KG1 (cell line): ENCODE measurements at regions not wholly inside any gene's neighbourhood (a gene's known extent, or its start where the extent isn't known, plus 50 kb on each side); places are given as distances from the start of the nearest gene placed in this dataset.

ENCODE experiments used
- DNase-seq: peaks from one replicate; lab custom pipeline; 2025; lab: John Stamatoyannopoulos, UW

DNA sequence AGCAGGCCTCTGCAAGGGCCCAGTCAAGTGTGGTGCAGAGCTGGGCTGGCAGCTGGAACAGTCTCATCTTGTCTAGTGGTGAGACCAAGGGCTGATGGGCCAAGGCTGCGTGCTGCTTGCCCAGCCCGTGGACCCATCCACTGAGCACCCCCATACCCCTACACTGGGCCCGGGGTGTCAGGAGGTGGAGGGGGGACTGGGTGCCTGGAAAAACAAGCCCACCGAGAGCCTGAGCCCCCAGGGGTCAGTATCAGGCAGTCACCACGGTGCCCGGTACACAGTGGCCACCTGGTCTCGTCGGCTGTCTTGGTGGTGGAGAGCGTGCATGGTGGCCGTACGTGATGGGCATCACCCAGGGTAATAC, 238.3 kb downstream of the SEC14L1 start:
- DNase-seq = no peak

DNA sequence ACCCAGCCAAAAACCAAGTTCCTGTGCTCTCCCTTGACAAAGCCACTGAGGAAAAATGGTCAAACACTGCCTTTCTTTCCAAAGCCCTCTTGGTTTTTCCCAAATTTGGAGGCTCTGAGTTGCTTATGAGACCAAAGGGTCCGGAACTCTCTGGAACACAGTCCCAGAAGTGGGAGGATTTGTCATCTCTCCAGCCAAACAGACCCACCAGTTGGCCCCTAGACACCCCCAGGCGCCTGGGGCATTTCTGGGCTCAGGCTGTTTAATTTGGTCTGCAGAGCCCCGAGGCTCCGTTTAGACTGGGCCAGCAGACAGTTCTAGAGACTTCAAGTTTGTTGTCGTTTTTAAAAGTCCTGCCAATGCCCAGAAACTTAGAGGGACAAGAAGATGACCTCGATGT, 239.1 kb downstream of the SEC14L1 start:
- DNase-seq = no peak

DNA sequence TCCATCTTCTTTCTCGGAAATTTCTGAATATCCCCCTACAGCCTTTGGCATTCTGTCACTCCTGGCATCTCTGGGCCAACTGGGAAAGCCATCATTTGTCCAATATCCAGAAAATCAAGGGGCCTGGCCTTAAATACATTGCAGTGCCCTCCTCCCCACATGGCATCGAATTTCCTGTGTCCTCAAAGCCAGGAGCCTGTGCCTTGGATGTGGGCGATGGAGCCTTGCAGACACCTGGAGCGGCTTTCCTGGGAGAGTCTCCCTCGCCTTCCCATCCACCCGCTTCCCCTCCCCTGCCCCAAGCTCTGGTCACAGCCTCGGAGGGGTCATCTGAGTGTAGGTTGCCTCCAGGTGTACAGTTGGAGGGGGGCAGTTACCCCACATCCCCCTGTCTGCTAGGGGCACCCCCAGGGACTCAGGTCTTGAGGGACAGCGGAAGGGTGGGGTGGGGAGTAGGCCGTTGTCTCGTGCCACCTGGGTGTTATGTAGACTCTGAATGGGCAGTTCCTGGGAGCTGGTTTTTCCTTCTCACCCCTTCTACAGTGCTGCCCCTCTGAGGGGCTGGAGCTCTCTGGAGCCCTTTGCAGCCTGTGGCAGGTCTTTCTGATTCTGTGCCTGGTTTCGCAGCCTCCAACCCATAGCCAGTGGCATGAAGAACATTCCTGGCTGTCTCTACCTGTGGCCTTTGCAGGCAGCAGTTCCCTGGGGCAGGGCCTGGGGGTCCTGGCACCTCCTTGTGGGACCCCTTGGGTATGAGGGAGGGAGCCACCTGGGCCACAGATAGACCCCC, 239.8 kb downstream of the SEC14L1 start:
- DNase-seq = no peak

GRCh38 chr17:77381185-77381700, 240.5 kb downstream of the SEC14L1 start:
- no peak for DNase-seq

- DNase-seq = no peak
Observed at GRCh38 chr17:77381731-77382130, 241.0 kb downstream of the SEC14L1 start.

DNA sequence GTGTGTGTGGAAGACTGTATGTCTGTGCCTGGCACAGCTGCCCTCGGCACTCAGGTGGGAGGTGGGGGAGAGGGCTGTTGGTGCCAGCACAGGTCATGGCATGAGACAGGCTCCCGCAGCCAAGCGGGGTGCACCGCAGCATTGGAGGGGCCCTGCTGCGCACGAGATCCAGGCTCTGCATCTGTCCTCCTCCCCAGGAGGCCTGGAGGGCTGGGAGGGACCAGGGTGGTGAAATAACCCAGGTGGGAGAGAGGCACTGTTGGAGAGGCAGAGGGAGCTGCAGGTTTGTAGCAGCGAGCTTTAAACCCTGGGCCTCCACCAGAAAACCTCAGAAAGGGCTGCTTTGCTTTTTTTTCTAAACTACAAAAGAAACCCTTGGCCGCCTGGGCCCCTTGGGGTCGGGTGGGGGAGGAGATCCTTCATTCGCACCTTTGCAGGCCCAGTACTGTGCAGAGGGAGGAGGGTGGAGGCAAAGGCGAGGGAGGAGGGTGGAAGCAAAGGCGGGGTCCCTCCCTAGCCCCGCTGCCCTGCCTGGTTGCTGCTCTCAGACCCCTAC, 241.7 kb downstream of the SEC14L1 start:
- no peak for DNase-seq

- no peak for DNase-seq
Observed at GRCh38 chr17:77382966-77383612, 242.3 kb downstream of the SEC14L1 start.

GRCh38 chr17:77383613-77384608, 243.1 kb downstream of the SEC14L1 start:
- no peak for DNase-seq

DNA sequence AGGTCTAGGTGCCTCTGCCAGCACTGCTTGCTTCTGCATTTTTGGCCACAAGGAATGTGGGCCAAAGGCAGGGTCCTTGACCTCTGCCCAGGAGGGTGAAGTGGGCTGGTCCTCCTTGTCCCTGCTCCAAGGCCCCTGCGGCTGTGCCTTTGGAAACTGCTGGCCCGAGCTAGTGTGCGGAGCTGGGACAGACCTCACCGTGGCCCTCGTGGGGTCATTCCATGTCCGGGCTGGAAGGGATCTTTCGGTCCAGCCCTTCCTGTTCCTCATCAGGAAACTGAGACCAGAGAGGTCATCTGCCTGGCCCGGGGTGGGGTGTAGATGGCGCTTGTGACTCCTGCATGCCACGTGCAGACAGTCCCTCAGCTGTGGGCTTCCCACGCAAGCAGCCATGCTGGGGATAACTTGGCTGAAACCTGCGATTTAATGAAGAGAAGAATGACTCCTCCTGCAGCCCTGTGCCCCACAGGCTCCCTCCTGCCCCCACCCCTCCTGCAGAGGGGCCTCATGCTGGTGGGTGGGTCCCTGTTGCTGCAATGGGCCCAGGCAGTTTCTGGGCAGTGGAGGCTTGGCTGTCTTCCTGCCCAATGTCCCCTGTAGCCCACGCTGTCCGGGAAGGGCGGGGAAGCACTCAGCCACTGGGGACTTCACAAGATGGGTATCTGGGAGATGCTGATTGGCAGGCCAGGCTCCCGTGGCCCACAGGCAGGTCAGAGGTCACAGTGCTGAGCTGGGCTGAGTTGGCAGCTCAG, 245.2 kb downstream of the SEC14L1 start:
- DNase-seq = no peak

DNA sequence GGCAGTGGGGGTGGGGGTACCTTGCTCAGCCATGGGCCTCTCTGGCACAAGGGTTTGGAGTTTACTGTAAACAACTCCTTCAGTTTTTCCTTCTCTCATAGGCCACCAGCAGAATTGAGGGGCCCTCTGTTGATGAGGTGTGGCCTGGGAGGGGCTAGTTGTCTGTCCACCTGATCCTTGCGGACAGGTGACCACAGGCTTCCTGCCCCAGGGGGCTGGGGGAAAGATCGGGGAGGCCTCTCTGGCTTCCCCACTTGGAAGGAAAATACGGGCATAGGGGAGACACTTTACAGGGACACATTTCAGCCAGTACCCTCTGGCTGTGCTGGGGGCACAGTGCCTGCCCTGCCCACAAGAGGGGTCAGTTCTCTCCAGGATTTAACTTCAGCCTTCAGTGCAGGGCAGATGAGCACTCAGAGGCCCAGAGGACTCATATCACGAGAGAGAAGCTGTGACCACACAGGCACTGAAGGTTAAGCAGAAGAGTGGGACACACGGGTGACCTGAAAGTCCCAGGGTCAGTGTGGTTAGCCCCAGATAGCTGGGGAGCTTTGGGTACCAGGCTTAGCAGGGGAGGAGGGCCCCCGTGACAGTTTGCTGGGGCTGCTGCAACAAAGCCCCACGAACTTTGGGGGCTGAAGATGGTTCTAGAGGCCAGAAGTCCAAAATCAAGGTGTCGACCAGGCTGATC, 245.9 kb downstream of the SEC14L1 start:
- DNase-seq = no peak

- DNase-seq = no peak
Observed at GRCh38 chr17:77387891-77388290, 247.1 kb downstream of the SEC14L1 start.

GRCh38 chr17:77388384-77389306, 247.9 kb downstream of the SEC14L1 start:
- DNase-seq = no peak

DNA sequence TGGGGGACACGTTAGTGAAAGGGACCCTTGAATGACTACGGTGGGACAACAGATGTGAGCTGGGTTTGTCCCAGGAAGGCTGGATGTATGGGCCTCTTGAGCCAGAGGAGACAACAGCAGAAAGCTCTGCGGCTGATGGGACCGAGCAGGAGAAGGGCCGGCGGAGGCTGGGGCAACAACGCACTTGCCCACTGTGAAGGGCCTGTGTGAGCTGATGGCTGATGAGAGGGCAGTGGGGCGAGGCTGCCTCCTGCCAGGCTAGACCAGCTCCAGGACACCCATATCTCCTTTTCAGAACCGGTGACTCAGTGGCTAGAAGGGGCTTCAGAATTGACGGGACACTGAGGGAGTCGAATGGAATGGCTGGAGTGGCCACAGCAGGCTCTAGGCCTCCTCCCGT, 250.1 kb downstream of the SEC14L1 start:
- DNase-seq = no peak

GRCh38 chr17:77391668-77392375, 251.1 kb downstream of the SEC14L1 start:
- no peak for DNase-seq

GRCh38 chr17:77392376-77393273, 251.9 kb downstream of the SEC14L1 start:
- no peak for DNase-seq

- no peak for DNase-seq
Observed at GRCh38 chr17:77393274-77393600, 252.5 kb downstream of the SEC14L1 start.

- DNase-seq = no peak
Observed at GRCh38 chr17:77393867-77394539, 253.2 kb downstream of the SEC14L1 start.
